ENCODE measurements at regions not wholly inside any gene's neighbourhood (a gene's known extent, or its start where the extent isn't known, plus 50 kb on each side); places are given as distances from the start of the nearest gene placed in this dataset.

DNA sequence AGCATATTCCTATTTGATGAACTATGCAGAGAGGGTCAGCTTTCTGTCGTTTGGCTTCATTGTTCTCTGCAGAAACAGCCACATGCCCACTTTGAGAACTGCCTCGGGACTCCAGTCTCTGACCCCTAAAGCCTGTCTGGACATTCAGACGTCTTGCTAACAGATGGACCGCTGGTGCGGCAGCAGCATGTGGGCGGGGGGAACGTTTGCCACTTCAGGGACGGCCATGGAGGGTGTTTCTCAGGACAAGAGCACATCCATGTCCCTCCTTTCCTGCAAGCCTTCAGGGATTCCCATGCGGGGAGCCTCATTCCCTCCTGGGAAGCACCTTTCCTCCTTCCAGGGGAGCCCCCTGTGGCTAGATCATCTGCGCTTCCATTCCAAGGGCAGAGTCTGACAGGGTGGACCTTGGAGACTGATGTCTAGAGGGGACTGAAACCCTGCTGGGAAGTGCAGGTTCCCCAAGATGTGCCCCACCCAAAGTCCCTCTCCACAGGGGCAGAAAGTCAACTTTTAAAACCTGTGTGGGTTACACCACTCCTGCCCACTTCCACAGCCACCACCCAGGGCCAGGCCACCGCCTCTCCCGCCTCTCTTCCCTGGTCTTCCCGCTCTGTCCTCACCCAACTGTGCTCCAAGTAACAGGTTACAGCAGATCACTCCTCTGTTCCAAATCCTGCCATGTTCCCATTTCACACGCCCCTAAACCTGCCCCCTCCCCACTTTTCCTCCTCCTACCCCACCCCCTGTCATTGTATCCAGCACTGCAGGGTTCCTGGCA lies 94.8 kb upstream of the PMEPA1 start:
- Histone ChIP-seq H3K9ac (ENCODE audit: insufficient read depth in 1 of 2, low read length in 2 of 2) (no peak overlapping the region), H3K36me3 (ENCODE audit: control insufficient read depth in 4 of 4, insufficient read depth in 4 of 4, low read length in 4 of 4) (no peaks in the 10 kb centered on the region), H3K27ac (ENCODE audit: low read depth in 1 of 2, low read length in 1 of 2) (no peak overlapping the region), H3K4me3 (no peak overlapping the region), H3K4me1 (ENCODE audit: control insufficient read depth in 5 of 5, insufficient read depth in 5 of 5, low read length in 5 of 5) (peaks cover 0 to 56% (median 26%) of the 10 kb centered on the region in 5 donors), H3K27me3 (ENCODE audit: control insufficient read depth in 3 of 3, insufficient read depth in 3 of 3, low read length in 2 of 3) (no peaks in the 10 kb centered on the region), H3K9me3 (ENCODE audit: control insufficient read depth in 4 of 4, insufficient read depth in 3 of 4, low read length in 3 of 4) (no peaks in the 10 kb centered on the region)
- TF ChIP-seq, protein P1, sequence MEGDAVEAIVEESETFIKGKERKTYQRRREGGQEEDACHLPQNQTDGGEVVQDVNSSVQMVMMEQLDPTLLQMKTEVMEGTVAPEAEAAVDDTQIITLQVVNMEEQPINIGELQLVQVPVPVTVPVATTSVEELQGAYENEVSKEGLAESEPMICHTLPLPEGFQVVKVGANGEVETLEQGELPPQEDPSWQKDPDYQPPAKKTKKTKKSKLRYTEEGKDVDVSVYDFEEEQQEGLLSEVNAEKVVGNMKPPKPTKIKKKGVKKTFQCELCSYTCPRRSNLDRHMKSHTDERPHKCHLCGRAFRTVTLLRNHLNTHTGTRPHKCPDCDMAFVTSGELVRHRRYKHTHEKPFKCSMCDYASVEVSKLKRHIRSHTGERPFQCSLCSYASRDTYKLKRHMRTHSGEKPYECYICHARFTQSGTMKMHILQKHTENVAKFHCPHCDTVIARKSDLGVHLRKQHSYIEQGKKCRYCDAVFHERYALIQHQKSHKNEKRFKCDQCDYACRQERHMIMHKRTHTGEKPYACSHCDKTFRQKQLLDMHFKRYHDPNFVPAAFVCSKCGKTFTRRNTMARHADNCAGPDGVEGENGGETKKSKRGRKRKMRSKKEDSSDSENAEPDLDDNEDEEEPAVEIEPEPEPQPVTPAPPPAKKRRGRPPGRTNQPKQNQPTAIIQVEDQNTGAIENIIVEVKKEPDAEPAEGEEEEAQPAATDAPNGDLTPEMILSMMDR (IDR thresholded peaks at IDR 0.05; ENCODE audit: control extremely low read depth, extremely low read depth), result no peak
- 87% methylated on average over 14 of the region's 14 CpGs for WGBS, 2 donors
- DNase-seq, result no peak
- ATAC-seq (ENCODE audit: insufficient read depth, low FRiP score), result no peak

DNA sequence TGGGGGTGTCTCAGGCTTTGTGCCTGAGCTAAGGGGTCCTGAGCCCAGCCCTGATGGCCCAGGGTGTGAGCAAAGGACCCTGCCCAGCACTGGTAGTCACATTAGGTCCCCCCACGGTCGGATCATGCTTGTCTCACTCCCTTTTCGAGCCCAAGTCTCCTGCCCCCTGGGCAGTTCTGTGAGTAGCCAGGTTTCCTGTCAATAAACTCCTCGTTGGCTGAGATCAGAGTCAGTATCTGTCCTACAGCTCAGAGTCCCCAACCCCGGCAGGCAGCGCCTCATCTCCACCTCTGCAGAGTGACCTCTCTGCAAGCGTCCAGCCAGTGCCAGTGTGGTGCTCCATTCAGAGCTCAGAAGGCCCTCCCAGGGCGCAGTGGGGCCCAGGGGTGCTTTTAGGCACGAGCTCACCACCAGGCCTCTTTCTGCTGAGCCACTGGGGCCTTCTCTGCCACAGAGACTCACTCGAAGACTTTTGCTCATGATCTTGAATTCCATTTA lies 93.7 kb upstream of the PMEPA1 start:
- DNase-seq (no peak), ATAC-seq (ENCODE audit: insufficient read depth, low FRiP score) (no peak)
- Histone ChIP-seq H3K36me3 (ENCODE audit: control insufficient read depth in 4 of 4, insufficient read depth in 4 of 4, low read length in 4 of 4) (no peaks in the 10 kb centered on the region), H3K9ac (ENCODE audit: insufficient read depth in 1 of 2, low read length in 2 of 2) (no peak overlapping the region), H3K27ac (ENCODE audit: low read depth in 1 of 2, low read length in 1 of 2) (no peak overlapping the region), H3K4me1 (ENCODE audit: control insufficient read depth in 5 of 5, insufficient read depth in 5 of 5, low read length in 5 of 5) (peaks cover 0 to 45% (median 17%) of the 10 kb centered on the region in 5 donors), H3K9me3 (ENCODE audit: control insufficient read depth in 4 of 4, insufficient read depth in 3 of 4, low read length in 3 of 4) (no peaks in the 10 kb centered on the region), H3K27me3 (ENCODE audit: control insufficient read depth in 3 of 3, insufficient read depth in 3 of 3, low read length in 2 of 3) (no peaks in the 10 kb centered on the region), H3K4me3 (no peak overlapping the region)
- TF ChIP-seq, protein P1 (IDR thresholded peaks at IDR 0.05; ENCODE audit: control extremely low read depth, extremely low read depth), result no peak
- 87 to 96% methylated on average over 10 of the region's 10 CpGs for WGBS, 2 donors

DNA sequence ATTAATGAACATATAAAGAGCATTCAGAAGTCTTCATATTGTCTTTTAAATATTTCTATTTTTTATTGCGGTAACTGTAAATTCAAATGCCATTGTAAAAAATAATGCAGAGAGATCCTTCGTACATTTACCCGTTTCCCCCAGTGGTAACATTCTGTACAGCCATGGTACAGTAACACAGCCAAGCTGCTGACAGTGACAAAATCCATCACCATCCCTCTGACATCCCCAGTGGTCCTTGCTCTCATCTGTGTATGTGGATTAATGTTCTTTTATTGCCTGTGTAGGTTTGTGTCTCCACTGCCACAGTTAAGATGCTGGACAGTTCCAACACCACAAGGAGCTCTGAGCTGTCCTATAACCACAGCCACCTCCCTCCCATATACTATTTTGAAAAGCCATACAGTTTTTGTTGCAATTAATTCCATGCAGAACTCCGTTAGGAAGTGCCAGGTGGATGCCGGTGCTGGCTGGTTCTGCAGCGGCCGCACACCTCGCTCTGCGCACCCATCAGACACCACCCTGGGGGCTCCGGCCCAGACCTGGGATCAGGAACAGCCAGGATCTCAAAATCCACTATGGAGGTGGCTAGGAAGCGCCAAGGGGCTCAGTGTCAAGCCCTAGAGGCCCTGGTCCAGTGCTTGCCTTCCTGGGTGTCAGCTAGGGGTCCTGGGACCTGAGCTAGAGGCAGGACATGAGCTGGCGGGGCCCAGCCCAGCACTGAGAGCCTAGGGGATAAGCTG lies 93.1 kb upstream of the PMEPA1 start:
- Histone ChIP-seq H3K27ac (ENCODE audit: low read depth in 1 of 2, low read length in 1 of 2) (no peak overlapping the region), H3K4me1 (ENCODE audit: control insufficient read depth in 5 of 5, insufficient read depth in 5 of 5, low read length in 5 of 5) (peaks cover 0 to 39% (median 11%) of the 10 kb centered on the region in 5 donors), H3K9ac (ENCODE audit: insufficient read depth in 1 of 2, low read length in 2 of 2) (no peak overlapping the region), H3K9me3 (ENCODE audit: control insufficient read depth in 4 of 4, insufficient read depth in 3 of 4, low read length in 3 of 4) (no peaks in the 10 kb centered on the region), H3K4me3 (no peak overlapping the region), H3K27me3 (ENCODE audit: control insufficient read depth in 3 of 3, insufficient read depth in 3 of 3, low read length in 2 of 3) (no peaks in the 10 kb centered on the region), H3K36me3 (ENCODE audit: control insufficient read depth in 4 of 4, insufficient read depth in 4 of 4, low read length in 4 of 4) (no peaks in the 10 kb centered on the region)
- DNase-seq (no peak), ATAC-seq (ENCODE audit: insufficient read depth, low FRiP score) (no peak)
- WGBS, 2 donors, result 87 to 97% methylated on average over 11 to 12 of the region's 12 CpGs
- TF ChIP-seq, protein P1 (IDR thresholded peaks at IDR 0.05; ENCODE audit: control extremely low read depth, extremely low read depth), result no peak

All from lung (tissue), 11 donors.